ENCODE measurements at regions not wholly inside any gene's neighbourhood (a gene's known extent, or its start where the extent isn't known, plus 50 kb on each side); places are given as distances from the start of the nearest gene placed in this dataset.
A peak's percentile ranks its signal among the peaks of the same experiment; 100 is the strongest.

DNA sequence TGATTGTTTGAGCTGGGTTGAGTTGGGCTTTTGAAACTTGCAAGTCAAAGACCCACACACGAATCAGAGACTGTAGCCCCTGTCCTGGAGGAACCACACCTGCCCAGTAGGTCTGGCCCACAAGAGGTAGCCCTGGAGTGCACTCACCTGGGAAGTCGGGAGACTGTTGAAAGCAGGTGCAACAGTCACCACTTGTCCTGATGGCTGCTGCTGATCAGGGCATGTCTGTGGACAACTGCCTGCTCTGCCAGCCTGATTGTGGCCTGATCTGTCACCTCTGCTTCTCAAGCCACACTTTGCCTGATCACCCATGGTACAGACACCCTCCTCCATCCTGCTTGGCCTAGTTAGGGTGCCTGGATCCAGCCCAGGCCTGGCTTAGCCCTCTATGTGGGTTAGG is 105.0 kb upstream of the HAAO start:
- no peak overlapping the region for H3K27ac ChIP-seq
- no peaks in the 10 kb centered on the region for H3K9me3 ChIP-seq
- intact Hi-C loops (cut with DNase I) = no loop called here
- no peaks in the 10 kb centered on the region for H3K4me1 ChIP-seq
- no peaks in the 10 kb centered on the region for H3K27me3 ChIP-seq
- no peak overlapping the region for H3K4me3 ChIP-seq
- TF ChIP-seq, protein P1, sequence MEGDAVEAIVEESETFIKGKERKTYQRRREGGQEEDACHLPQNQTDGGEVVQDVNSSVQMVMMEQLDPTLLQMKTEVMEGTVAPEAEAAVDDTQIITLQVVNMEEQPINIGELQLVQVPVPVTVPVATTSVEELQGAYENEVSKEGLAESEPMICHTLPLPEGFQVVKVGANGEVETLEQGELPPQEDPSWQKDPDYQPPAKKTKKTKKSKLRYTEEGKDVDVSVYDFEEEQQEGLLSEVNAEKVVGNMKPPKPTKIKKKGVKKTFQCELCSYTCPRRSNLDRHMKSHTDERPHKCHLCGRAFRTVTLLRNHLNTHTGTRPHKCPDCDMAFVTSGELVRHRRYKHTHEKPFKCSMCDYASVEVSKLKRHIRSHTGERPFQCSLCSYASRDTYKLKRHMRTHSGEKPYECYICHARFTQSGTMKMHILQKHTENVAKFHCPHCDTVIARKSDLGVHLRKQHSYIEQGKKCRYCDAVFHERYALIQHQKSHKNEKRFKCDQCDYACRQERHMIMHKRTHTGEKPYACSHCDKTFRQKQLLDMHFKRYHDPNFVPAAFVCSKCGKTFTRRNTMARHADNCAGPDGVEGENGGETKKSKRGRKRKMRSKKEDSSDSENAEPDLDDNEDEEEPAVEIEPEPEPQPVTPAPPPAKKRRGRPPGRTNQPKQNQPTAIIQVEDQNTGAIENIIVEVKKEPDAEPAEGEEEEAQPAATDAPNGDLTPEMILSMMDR (IDR thresholded peaks at IDR 0.05) = no peak
- peak; percentile 18 for ATAC-seq
- DNase-seq = no peak
- no peaks in the 10 kb centered on the region for H3K36me3 ChIP-seq

DNA sequence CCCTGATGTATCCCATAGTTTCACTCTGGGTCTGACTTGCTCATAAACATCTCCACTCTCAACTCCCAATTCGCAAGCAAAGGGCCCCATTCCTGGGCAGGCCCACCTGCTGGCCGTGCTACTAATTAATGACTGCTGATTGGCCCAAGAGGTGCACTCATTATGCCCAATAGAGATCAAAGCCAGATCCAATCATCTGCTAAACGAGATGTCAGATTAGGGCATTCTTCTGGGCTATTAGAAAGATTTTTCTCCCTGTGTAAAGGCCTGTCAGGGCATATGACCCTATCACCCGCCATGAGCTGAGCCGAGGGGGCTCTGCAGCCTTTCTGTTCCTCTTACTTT is 103.4 kb upstream of the HAAO start:
- DNase-seq = no peak
- Histone ChIP-seq H3K9me3 (no peaks in the 10 kb centered on the region), H3K36me3 (no peaks in the 10 kb centered on the region), H3K27ac (no peak overlapping the region), H3K4me3 (no peak overlapping the region), H3K27me3 (no peaks in the 10 kb centered on the region), H3K4me1 (no peaks in the 10 kb centered on the region)
- intact Hi-C loops (cut with DNase I) = no loop called here
- TF ChIP-seq, protein P1 (IDR thresholded peaks at IDR 0.05) = no peak
- no peak for ATAC-seq

DNA sequence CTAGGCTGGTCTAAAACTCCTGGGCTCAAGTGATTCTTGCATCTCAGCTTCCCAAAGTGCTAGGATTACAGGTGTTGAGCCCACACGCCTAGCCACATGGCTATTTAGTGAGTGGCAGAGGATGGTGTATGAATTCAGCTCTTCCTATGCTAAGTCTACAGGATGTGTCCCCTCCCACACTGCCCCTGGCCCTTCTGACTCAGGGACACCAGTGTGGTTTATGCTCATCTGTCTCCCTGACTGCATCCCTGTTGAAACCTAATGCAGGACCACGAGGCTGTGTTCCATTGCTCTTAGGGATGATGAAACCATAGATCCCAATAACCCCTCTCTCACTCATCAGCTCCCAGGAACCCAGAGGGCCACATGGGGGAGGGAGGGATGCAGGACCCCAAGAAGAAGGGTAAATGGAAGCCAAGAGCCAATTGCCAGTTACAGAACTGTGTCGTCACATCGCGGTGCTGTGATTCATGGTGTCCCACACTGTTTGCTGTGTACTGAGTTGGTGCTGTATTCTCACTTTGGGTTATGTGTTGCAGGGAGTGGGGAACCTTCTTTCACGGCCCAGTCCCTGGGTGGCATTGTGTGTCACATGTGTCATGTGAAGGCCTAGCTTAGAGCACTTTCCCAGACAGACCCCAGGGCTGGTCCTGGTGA is 102.9 kb upstream of the HAAO start:
- intact Hi-C loops (cut with DNase I) = no loop called here
- Histone ChIP-seq H3K27ac (no peak overlapping the region), H3K27me3 (no peaks in the 10 kb centered on the region), H3K4me3 (no peak overlapping the region), H3K36me3 (no peaks in the 10 kb centered on the region), H3K9me3 (peaks cover 0 to 2% of the 10 kb centered on the region in 2 donors), H3K4me1 (no peaks in the 10 kb centered on the region)
- TF ChIP-seq, protein P1 (IDR thresholded peaks at IDR 0.05) = no peak
- DNase-seq (no peak), ATAC-seq (no peak)

DNA sequence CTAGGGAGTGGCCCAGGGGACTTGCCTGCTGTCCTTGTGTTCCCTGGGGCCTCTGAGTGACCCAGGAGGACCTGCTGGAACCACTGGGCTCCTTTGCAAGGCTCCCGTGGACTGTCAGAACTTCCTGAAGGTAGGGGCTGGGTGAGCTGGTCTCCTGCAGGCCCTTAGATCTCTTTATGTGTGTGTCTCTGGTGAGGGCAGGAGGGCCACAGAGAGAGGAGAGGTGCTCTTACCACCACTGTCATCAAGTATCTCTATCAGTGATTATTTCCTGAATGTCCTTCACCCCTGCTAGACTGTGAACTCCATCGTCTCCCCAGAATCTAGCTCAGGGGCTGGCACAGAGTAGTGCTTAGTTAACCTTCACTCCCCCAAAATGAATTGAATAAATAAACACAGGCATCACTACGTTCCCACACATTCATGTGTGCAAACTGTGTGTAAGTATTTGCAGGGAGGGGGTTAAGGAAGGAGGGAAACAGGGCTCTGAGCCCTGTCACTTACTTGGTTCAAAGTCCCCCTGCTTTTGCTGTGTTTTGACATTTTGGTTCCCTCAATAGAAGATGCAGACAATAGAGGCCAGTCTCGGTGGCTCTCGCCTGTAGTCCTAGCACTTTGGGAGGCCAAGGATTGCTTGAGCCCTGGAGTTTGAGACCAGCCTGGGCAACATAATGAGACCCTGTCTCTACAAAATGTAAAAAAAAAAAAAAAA is 100.8 kb upstream of the HAAO start:
- DNase-seq (no peak), ATAC-seq (no peak)
- H3K4me3 ChIP-seq = no peak overlapping the region
- no peaks in the 10 kb centered on the region for H3K4me1 ChIP-seq
- intact Hi-C loops (cut with DNase I) = no loop called here
- peaks cover 0 to 19% of the 10 kb centered on the region in 2 donors for H3K9me3 ChIP-seq
- H3K27me3 ChIP-seq = no peaks in the 10 kb centered on the region
- H3K36me3 ChIP-seq = no peaks in the 10 kb centered on the region
- no peak overlapping the region for H3K27ac ChIP-seq
- TF ChIP-seq, protein P1 (IDR thresholded peaks at IDR 0.05) = no peak

DNA sequence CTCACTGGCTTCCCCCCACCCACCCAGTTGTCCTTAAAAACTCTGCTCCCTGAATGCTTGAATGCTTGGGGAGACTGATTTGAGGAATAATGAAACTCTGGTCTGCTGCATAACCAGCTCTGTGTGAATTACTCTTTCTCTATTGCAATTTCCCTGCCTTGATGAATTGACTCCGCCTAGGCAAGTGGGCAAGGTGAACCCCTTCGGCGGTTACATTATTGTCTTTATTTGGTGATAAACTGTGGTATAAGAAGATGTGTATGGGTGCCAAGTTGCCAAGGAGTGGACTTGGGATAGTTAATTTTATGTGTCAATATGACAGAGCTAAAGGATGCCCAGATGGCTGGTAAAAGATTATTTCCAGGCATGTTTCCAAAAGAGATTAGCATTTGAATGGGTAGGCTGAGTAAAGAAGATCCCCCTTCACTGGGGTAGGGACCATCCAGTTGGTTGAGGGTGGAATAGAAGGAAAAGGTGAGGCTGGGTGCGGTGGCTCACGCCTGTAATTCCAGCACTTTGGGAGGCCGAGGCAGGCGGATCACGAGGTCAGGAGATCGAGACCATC is 98.5 kb upstream of the HAAO start:
- intact Hi-C loops (cut with DNase I) = no loop called here
- H3K4me1 ChIP-seq = no peaks in the 10 kb centered on the region
- H3K27ac ChIP-seq = no peak overlapping the region
- DNase-seq (no peak), ATAC-seq (no peak)
- TF ChIP-seq, protein P1 (IDR thresholded peaks at IDR 0.05) = no peak
- no peak overlapping the region for H3K4me3 ChIP-seq
- no peaks in the 10 kb centered on the region for H3K36me3 ChIP-seq
- H3K27me3 ChIP-seq = no peaks in the 10 kb centered on the region
- peaks cover 0 to 19% of the 10 kb centered on the region in 2 donors for H3K9me3 ChIP-seq
